ENCODE measurements at regions not wholly inside any gene's neighbourhood (a gene's known extent, or its start where the extent isn't known, plus 50 kb on each side); places are given as distances from the start of the nearest gene placed in this dataset.

- peak; percentile 47 to 78 (median 70) for DNase-seq
- no peak overlapping the region for H3K27ac ChIP-seq
Observed at GRCh38 chr9:135215571-135216161, 128.2 kb downstream of the OLFM1 start.

GRCh38 chr9:135216236-135216635 lies 128.8 kb downstream of the OLFM1 start:
- no peak for ATAC-seq
- DNase-seq: peak in 1 of 3 donors; percentile 30
- no peak overlapping the region for H3K27ac ChIP-seq
- TF ChIP-seq POLR2A (IDR thresholded peaks at IDR 0.05): no peak
- no peak for TF ChIP-seq CTCF (IDR thresholded peaks at IDR 0.05)
- WGBS (ENCODE audit: insufficient coverage, low coverage, low lambda C conversion rate, missing lambda C conversion rate): no CpG with 5 or more reads among the region's 7 CpGs
- intact Hi-C loops (cut with DNase I): no loop called here
- no peaks in the 10 kb centered on the region for H3K4me1 ChIP-seq
- H3K9me3 ChIP-seq: no peaks in the 10 kb centered on the region
- H3K36me3 ChIP-seq: no peaks in the 10 kb centered on the region
- H3K4me3 ChIP-seq: no peak overlapping the region
- no peaks in the 10 kb centered on the region for H3K27me3 ChIP-seq

More at GRCh38 chr9:135215571-135216161, 128.2 kb downstream of the OLFM1 start:
- no peaks in the 10 kb centered on the region for H3K27me3 ChIP-seq
- TF ChIP-seq POLR2A (IDR thresholded peaks at IDR 0.05) (no peak), CTCF (IDR thresholded peaks at IDR 0.05) (no peak)
- peak; percentile 75 to 86 (median 82) for ATAC-seq
- H3K4me3 ChIP-seq: no peak overlapping the region
- H3K9me3 ChIP-seq: no peaks in the 10 kb centered on the region
- WGBS (ENCODE audit: insufficient coverage, low coverage, low lambda C conversion rate, missing lambda C conversion rate): 23% methylated on average over 7 of the region's 14 CpGs
- no peaks in the 10 kb centered on the region for H3K36me3 ChIP-seq
- no peaks in the 10 kb centered on the region for H3K4me1 ChIP-seq
- intact Hi-C loops (cut with DNase I): no loop called here

GRCh38 chr9:135216791-135217441 lies 129.4 kb downstream of the OLFM1 start:
- ATAC-seq (no peak), DNase-seq (peak in 2 of 3 donors; percentile 4 to 26)
- Histone ChIP-seq H3K4me1 (no peaks in the 10 kb centered on the region), H3K9me3 (no peaks in the 10 kb centered on the region), H3K27ac (no peak overlapping the region), H3K36me3 (no peaks in the 10 kb centered on the region), H3K27me3 (no peaks in the 10 kb centered on the region), H3K4me3 (no peak overlapping the region)
- intact Hi-C loops (cut with DNase I): no loop called here
- WGBS (ENCODE audit: insufficient coverage, low coverage, low lambda C conversion rate, missing lambda C conversion rate): 47% methylated on average over 14 of the region's 22 CpGs
- TF ChIP-seq CTCF (IDR thresholded peaks at IDR 0.05) (no peak), POLR2A (IDR thresholded peaks at IDR 0.05) (no peak)

- no peaks in the 10 kb centered on the region for H3K27me3 ChIP-seq
- H3K9me3 ChIP-seq: no peaks in the 10 kb centered on the region
- intact Hi-C loops (cut with DNase I): no loop called here
- no peak overlapping the region for H3K27ac ChIP-seq
- no peak for ATAC-seq
- peak in 2 of 3 donors; percentile 4 to 26 for DNase-seq
- TF ChIP-seq CTCF (IDR thresholded peaks at IDR 0.05): no peak
- TF ChIP-seq POLR2A (IDR thresholded peaks at IDR 0.05): no peak
- H3K4me1 ChIP-seq: no peaks in the 10 kb centered on the region
- H3K4me3 ChIP-seq: no peak overlapping the region
- H3K36me3 ChIP-seq: no peaks in the 10 kb centered on the region
- 36% methylated on average over 4 of the region's 5 CpGs for WGBS (ENCODE audit: insufficient coverage, low coverage, low lambda C conversion rate, missing lambda C conversion rate)
Observed at GRCh38 chr9:135217836-135218235, 130.4 kb downstream of the OLFM1 start.

Measured in right lobe of liver (tissue), 6 donors.